Loucy (cell line): ENCODE measurements at regions not wholly inside any gene's neighbourhood (a gene's known extent, or its start where the extent isn't known, plus 50 kb on each side); places are given as distances from the start of the nearest gene placed in this dataset.

Experiments used
- H2AFZ ChIP-seq: fragments of 200-600 bp; sonication (generic); 2 replicates; pipeline ENCODE4 v1.6.0; 2016; ENCODE audit warnings: antibody characterized with exemption, mild to moderate bottlenecking, low read length, moderate library complexity
- H3F3A ChIP-seq: fragments of 200-600 bp; 2 replicates; pipeline ENCODE4 v1.6.0; 2016; ENCODE audit warnings: antibody characterized with exemption, low read depth, mild to moderate bottlenecking
- H3K27me3 ChIP-seq: fragments of 200-600 bp; sonication (generic); 2 replicates; pipeline ENCODE4 v1.6.1; 2014; ENCODE audit warnings: low read length, mild to moderate bottlenecking; ENCODE audit not compliant: insufficient read depth, poor library complexity, severe bottlenecking
- H3K36me3 ChIP-seq: fragments of 200-600 bp; sonication (generic); 2 replicates; pipeline ENCODE4 v1.6.1; 2016; ENCODE audit warnings: low read length; ENCODE audit not compliant: insufficient read depth
- H3K4me1 ChIP-seq: fragments of 200-600 bp; sonication (generic); 2 replicates; pipeline ENCODE4 v1.5.1; 2014; ENCODE audit warnings: low read length, mild to moderate bottlenecking; ENCODE audit not compliant: insufficient read depth, poor library complexity, severe bottlenecking
- H3K4me2 ChIP-seq: fragments of 200-600 bp; sonication (generic); 2 replicates; pipeline ENCODE4 v1.6.0; 2014; ENCODE audit warnings: antibody characterized with exemption, low read length, low read depth, mild to moderate bottlenecking; ENCODE audit not compliant: poor library complexity, severe bottlenecking
- H3K4me3 ChIP-seq: fragments of 200-600 bp; sonication (generic); 2 replicates; pipeline ENCODE4 v1.5.1; 2014; ENCODE audit warnings: low read length, mild to moderate bottlenecking, mixed read lengths; ENCODE audit not compliant: poor library complexity, severe bottlenecking
- H3K79me2 ChIP-seq: fragments of 200-600 bp; sonication (generic); 2 replicates; pipeline ENCODE4 v1.6.1; 2014; ENCODE audit warnings: low read length; ENCODE audit not compliant: insufficient read depth
- H3K9ac ChIP-seq: fragments of 200-600 bp; sonication (generic); 2 replicates; pipeline ENCODE4 v1.6.0; 2014; ENCODE audit warnings: mild to moderate bottlenecking, low read depth, low read length, moderate library complexity; ENCODE audit not compliant: poor library complexity, severe bottlenecking
- H3K9me2 ChIP-seq: fragments of 200-600 bp; sonication (generic); replicated peaks from 2 replicates; pipeline ENCODE4 v1.6.1; 2016; ENCODE audit warnings: low read depth, low read length, mixed read lengths
- H3K9me3 ChIP-seq: fragments of 200-600 bp; sonication (generic); 2 replicates; pipeline ENCODE4 v1.6.1; 2014; ENCODE audit warnings: mild to moderate bottlenecking, antibody characterized with exemption, low read length, low read depth; ENCODE audit not compliant: insufficient read depth
- H4K20me1 ChIP-seq: fragments of 200-600 bp; sonication (generic); 2 replicates; pipeline ENCODE4 v1.6.0; 2014; ENCODE audit warnings: antibody characterized with exemption, low read length, mild to moderate bottlenecking; ENCODE audit not compliant: insufficient read depth, poor library complexity, severe bottlenecking
- EZH2phosphoT487 ChIP-seq: fragments of 200-600 bp; IDR thresholded peaks from 2 replicates; pipeline ENCODE4 v1.6.1; 2018; ENCODE audit warnings: antibody characterized with exemption, mild to moderate bottlenecking, moderate library complexity, borderline replicate concordance
- TF ChIP-seq, protein P1 (sequence below): fragments of 200-600 bp; sonication (generic); conservative IDR thresholded peaks from 2 replicates; pipeline ENCODE4 v1.5.1; 2014; ENCODE audit warnings: mild to moderate bottlenecking, antibody characterized with exemption, low read length

DNA sequence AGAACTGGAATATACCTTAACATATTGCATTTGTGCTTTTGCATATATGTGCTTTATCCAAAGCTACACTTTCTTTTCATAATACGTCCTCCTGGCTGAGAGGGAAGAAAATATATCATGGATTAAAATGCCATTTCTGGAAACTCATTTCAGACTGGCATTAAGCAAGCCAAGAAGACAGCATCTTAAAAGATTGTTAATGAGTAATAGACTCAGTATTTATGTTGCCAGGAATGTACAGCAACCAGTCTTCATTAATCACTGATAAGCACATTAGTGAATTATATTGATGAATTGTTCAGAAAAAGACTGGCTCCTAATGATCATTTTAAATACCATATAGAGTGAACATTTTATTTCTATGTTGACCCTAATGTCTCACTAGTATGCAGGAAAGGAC lies 134.9 kb upstream of the IFNG-AS1 start:
- Histone ChIP-seq H3K4me3 (no peak overlapping the region), H2AFZ (no peak overlapping the region), H3K4me1 (no peaks in the 10 kb centered on the region), H3K36me3 (no peaks in the 10 kb centered on the region), H3K79me2 (no peaks in the 10 kb centered on the region), H3F3A (no peaks in the 10 kb centered on the region), H4K20me1 (no peaks in the 10 kb centered on the region), H3K4me2 (no peak overlapping the region), H3K27me3 (no peaks in the 10 kb centered on the region), H3K9me2 (no peaks in the 10 kb centered on the region), H3K9ac (no peak overlapping the region), H3K9me3 (no peaks in the 10 kb centered on the region)
- TF ChIP-seq EZH2phosphoT487, result no peak
- TF ChIP-seq, protein P1, sequence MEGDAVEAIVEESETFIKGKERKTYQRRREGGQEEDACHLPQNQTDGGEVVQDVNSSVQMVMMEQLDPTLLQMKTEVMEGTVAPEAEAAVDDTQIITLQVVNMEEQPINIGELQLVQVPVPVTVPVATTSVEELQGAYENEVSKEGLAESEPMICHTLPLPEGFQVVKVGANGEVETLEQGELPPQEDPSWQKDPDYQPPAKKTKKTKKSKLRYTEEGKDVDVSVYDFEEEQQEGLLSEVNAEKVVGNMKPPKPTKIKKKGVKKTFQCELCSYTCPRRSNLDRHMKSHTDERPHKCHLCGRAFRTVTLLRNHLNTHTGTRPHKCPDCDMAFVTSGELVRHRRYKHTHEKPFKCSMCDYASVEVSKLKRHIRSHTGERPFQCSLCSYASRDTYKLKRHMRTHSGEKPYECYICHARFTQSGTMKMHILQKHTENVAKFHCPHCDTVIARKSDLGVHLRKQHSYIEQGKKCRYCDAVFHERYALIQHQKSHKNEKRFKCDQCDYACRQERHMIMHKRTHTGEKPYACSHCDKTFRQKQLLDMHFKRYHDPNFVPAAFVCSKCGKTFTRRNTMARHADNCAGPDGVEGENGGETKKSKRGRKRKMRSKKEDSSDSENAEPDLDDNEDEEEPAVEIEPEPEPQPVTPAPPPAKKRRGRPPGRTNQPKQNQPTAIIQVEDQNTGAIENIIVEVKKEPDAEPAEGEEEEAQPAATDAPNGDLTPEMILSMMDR, result no peak

- Histone ChIP-seq H2AFZ (no peak overlapping the region), H3K4me1 (no peaks in the 10 kb centered on the region), H3K4me2 (no peak overlapping the region), H4K20me1 (no peaks in the 10 kb centered on the region), H3K9me3 (no peaks in the 10 kb centered on the region), H3K36me3 (no peaks in the 10 kb centered on the region), H3K27me3 (no peaks in the 10 kb centered on the region), H3K4me3 (no peak overlapping the region), H3K9ac (no peak overlapping the region), H3F3A (no peaks in the 10 kb centered on the region), H3K9me2 (no peaks in the 10 kb centered on the region), H3K79me2 (no peaks in the 10 kb centered on the region)
- no peak for TF ChIP-seq EZH2phosphoT487
- TF ChIP-seq, protein P1, result no peak
These were observed 134.1 kb upstream of the IFNG-AS1 start for GRCh38 chr12:67855103-67855502.

GRCh38 chr12:67871231-67871630 lies 118.0 kb upstream of the IFNG-AS1 start:
- Histone ChIP-seq H3K4me3 (no peak overlapping the region), H3K4me2 (no peak overlapping the region), H3K9me3 (no peaks in the 10 kb centered on the region), H3K9me2 (no peaks in the 10 kb centered on the region), H2AFZ (no peak overlapping the region), H3K4me1 (no peaks in the 10 kb centered on the region), H3K36me3 (no peaks in the 10 kb centered on the region), H3K27me3 (no peaks in the 10 kb centered on the region), H4K20me1 (no peaks in the 10 kb centered on the region), H3K9ac (no peak overlapping the region), H3K79me2 (no peaks in the 10 kb centered on the region), H3F3A (no peaks in the 10 kb centered on the region)
- TF ChIP-seq EZH2phosphoT487, result no peak
- TF ChIP-seq, protein P1, result no peak
